Glomerular visceral epithelial cell (primary cell): ENCODE measurements at regions not wholly inside any gene's neighbourhood (a gene's known extent, or its start where the extent isn't known, plus 50 kb on each side); places are given as distances from the start of the nearest gene placed in this dataset.
"Not testable (repeated sequence)": the region's sequence is repeated elsewhere in the genome, so short reads cannot be mapped to it uniquely, and the experiment has no call there.

ENCODE experiments used
- DNase-seq: peaks from one replicate; pipeline ENCODE4 v3.0.0-alpha.2; 2016; ENCODE audit errors: extremely low spot score

DNA sequence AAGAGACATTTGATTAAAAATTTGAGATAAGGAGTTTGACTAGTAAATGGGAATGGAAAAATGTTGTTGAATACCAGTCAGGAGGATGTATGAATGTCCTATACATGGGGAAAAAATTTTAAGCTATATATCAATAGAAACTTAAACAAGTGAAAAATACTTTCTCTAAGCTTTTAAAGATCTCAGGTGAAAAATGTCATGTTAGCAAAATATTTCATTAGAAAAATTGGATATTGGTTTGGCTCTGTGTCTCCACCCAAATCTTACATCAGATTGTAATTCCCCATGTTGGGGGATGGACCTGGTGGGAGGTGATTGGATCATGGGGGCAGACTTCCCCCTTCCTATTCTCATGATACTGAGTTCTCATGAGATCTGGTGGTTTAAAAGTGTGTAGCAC lies 279.6 kb upstream of the CADM2 start:
- no peak for DNase-seq

- DNase-seq, result no peak
These were observed 278.1 kb upstream of the CADM2 start for GRCh38 chr3:84680700-84681099.

DNA sequence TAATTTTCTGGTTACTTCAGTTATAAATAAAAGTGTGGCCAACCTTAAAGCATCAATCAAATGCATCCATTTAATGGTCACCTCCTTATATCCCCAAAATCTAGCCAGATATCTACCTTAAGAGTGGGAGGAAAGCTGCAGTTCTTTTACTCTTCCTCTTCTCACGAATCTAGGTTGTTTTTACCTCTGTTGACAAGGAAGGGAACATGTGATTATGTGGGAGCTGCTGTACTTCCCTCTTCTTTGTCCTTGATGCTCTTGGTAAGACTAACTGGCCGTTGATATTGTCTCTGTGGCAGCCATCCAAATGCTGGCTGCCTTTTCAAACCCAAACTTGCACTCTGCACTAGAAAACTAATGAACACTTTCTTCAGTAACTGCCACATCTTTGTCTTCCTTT lies 275.3 kb upstream of the CADM2 start:
- DNase-seq, result no peak

GRCh38 chr3:84685467-84685866 lies 273.3 kb upstream of the CADM2 start:
- no peak for DNase-seq

DNA sequence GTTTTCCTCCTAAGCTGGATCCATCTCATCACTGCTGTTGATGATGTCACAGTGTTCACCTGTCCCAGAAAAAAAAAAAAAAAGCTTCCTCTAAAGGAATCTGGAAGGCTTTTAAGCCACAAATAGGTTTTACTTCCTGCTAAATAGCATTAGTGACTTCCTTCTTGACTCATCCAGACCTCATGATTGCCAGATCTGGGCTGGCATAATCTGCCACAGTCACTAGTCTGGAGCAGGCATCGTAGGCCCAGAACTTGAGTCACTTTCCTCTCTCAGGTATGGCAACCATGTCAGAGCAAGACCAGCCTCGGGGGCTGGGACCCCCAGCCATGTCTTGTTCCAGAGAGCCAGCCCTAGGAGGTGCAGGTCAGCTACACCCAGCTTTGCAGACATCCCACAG lies 266.5 kb upstream of the CADM2 start:
- DNase-seq, result peak; percentile 8

DNA sequence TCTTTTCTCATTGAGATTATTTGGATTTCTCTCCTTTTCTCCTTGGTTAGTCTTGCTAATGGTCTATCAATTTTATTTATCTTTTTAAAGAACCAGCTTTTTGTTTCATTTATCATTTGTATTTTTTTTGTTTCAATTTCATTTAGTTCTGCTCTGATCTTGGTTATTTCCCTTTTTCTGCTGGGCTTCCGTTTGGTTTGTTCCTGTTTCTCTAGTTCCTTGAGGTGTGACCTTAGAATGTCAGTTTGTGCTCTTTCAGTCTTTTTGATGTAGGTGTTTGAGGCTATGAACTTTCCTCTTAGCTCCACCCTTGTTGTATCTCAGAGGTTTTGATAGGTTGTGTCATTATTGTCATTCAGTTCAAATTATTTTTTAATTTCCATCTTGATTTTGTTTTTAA lies 248.5 kb upstream of the CADM2 start:
- not testable (repeated sequence) for DNase-seq

DNA sequence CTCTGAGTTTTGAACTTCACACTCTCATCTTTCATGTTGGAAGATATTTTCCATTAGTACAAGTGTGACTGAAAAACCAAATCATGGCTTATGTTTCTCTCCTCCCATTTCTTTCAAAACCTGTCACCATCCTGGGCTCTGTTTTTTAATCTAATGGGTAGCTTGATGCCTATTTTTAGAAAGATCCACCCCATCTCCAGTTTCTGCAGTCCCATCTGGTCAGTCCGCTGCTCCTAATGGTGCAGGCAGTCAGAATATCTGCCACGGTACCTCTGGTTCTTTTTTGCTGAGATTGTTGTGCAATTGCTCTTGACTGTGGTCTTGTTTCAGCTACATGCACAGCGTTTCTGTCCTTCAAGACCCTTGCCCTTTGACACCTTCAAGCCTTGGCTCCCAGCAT lies 240.9 kb upstream of the CADM2 start:
- no peak for DNase-seq

DNA sequence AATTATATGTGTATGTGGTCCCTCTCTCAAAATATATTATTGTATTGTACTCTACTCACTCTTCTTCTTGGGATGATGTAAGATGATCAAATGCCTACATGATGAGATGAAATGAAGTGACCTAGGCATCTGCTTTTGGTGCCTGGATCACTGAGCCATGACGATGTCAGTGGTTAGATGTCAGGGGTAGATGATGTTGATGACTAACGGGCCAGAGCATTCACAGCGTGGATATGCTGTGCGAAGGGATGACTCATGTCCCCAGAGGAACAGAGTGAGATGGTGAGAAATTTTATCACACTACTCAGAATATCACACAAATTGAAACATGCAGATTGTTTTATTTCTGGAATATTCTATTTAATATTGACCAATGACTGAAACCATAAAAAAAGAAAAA lies 233.9 kb upstream of the CADM2 start:
- DNase-seq, result peak; percentile 89

DNA sequence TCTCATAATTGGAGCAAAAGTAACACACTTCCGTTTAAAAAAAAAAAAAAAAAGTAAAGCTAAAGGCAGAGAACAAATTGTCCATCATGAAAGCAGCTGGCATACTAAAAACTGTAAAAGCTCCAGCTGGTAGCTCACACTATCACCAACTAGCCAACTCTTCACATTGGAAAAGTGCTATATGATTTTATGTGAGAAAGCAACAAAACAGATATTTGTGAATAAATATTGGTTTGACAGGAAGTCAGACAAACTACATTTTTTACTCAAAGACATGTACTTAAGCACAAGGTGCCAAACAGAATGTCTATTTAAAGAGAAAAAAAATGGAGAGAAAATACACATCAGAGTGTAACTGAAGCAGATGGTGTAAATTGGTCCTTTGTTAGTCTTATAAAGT lies 231.2 kb upstream of the CADM2 start:
- DNase-seq, result no peak

DNA sequence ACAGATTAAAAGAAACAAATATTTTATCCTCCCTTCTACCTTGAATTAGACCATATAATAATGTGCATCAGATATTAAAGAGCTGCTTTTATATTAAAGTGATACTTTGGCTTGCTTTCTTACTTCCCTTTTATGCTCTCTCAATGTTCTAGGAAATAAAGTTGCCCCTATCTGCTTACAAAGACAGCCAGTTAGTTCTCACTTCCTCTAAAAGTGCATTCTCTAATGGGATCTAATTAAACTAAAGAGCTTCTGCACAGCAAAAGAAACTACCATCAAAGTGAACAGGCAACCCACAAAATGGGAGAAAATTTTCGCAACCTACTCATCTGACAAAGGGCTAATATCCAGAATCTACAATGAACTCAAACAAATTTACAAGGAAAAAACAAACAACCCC lies 224.1 kb upstream of the CADM2 start:
- not testable (repeated sequence) for DNase-seq

GRCh38 chr3:84738086-84738485 lies 220.7 kb upstream of the CADM2 start:
- no peak for DNase-seq

- no peak for DNase-seq
These were observed 215.8 kb upstream of the CADM2 start for GRCh38 chr3:84742915-84743425.

- no peak for DNase-seq
These were observed 214.7 kb upstream of the CADM2 start for GRCh38 chr3:84744130-84744529.

DNA sequence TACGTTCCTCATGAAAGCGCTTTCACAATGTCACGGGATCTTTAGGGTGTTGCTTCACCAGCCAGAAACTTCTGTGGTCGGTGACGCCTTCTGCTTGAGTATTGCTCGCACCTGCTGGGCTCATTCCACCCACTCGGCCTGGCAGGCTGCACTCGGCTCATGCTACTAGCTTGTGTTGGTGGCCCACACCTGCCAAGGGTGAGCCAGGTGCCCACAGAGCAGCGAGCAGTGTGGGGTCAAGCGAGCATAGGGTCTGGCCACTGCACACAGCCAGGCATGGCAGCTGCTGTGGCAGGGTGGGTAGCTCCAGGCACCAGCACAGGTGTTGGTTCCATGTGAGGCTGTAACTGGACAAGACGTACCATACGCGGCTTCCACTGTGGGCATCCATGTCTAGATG lies 202.9 kb upstream of the CADM2 start:
- no peak for DNase-seq

DNA sequence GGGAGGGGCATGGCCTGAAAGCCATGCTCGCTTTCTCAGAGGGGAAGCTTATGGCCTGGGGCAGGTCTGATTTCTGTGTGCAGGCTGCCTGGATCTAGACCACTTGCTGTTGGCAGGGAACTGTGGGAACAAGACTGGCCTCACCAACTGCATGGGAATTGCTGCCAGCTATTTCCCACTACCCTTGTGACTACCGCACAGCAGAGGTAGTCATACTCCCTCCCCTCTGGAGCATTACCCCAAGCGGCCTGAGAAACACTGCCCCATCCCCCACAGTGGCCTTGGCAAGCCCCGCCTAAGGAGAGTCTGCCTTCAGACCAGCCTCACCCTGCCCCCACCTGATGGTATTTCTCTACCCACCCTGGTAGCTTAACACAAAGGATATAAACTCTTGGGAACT lies 199.4 kb upstream of the CADM2 start:
- DNase-seq, result no peak

DNA sequence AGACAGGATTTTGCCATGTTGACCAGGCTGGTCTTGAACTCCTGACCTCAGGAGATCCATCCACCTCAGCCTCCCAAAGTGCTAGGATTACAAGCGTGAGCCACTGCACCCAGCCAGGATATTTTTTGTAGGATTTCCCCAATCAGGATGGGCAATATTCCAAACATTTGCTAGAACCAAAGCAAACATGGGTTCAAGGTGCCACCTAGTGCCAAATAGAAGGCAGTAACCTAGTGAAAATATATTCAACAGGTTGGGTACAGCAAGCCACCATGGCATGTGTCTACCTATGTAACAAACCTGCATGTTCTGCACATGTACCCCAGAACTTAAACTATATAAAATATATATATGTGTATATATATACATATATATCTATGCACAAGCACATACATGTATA lies 185.9 kb upstream of the CADM2 start:
- DNase-seq, result peak; percentile 1

DNA sequence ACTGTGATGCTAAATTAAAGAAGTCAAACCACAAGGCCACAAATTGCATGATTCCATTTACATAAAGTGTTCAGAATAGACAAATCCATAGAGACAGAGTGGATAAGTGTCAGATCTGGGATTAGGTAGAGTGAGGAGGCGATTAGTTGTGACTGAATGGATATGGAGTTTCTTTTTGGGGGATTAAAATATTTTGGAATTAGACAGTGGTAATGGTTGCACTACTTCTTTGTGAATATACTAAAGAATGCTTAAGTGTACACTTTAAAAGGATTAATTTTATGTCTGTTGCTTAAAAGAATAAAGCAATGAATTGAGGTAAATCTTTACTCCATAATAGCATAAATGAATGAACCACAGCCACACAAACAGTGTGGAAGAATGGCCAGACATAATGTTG lies 175.5 kb upstream of the CADM2 start:
- DNase-seq, result no peak

DNA sequence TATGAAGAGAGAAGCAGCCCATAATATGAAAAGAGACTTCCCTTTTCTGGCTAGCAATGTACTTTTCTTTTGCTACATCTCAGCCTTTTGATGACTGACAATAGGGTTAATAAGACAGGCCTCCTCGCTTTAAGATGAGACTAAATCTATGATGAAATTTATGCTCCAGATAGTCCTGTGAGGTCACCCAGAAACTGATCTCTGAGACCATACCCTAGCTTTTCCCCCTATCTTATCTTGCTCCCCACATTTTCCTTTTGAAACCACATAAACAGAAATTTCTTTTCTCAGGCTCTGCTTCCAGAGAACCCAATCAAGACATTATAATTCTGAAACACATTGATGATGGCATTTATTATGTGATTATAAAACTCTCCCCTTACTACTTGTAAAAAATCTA lies 168.8 kb upstream of the CADM2 start:
- DNase-seq, result no peak

DNA sequence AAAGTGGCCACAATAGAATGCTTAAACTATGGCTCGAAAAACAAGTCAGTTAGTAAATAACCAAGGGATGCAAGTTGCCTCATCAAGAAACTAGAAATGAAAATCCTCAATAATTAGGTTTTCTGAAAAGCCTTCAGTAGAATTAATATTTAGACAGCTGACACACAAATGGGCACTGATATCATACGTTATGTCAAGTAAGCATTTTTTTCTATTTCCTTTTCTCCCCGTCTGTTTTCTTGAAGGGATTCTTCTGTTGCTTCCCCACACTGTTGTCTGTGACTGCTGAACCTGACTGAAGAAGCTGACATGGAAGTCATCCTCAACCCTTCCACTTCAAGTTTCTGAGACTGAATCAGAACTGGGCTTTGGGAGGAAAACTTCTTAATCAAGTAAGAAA lies 151.8 kb upstream of the CADM2 start:
- DNase-seq, result no peak

- DNase-seq, result no peak
These were observed 138.7 kb upstream of the CADM2 start for GRCh38 chr3:84820126-84820525.

GRCh38 chr3:84820906-84821305 lies 137.9 kb upstream of the CADM2 start:
- no peak for DNase-seq

- DNase-seq, result no peak
These were observed 133.0 kb upstream of the CADM2 start for GRCh38 chr3:84825817-84826216.

DNA sequence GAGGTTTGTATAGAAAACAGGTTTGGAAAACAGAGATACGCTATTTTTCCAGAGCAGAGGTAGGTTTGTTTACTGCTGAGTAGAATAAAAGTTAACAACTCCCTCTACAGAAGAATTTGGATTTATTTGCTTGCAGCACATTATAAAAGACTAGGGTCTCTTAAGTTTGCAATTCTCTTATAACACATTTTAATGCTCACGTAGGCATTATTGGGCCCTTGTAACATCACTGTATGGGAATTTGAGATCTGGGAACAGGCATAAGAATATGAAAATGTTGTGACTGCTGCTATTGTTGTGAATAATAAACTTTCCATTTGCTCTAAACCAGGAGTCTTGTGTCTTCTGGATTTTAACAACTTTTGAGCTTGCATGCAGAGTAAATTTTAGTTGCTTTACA lies 128.3 kb upstream of the CADM2 start:
- DNase-seq, result no peak

DNA sequence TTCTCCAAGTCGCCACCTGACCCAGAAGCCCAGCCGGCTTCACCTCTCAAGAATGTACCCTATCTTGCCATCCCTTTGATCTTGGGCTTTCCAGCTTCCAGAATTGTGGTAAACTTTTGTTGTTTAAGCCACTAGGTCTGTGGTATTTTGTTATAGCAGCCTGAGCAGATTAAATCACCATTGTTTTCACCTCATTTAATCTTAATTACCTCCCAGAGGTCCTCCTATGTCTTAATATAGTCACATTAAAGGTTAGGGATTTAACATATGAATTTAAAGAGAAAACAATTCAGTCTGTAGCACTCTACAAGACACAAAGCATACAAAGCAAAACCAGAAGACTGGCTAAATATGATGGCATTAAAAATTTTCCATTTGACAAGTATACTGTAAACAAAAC lies 123.4 kb upstream of the CADM2 start:
- DNase-seq, result no peak

DNA sequence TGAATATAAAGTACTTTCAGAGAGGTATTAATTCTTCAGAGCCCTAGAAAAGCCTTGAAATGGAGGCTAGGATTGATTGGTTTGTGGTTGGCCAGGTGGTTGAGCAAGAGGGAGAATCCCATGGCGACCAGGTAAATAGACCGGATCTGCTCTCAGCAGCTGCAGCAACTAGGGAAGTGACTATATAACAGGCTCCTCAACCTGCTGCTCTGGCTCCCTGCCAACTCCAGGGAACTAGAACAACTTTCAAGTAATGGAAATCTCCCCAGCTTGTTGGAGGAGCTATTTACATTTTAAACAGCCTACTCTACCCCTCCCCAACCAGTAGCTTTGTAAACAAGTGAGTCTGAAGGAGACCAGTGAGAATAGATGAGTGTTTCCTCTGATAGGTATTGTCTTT lies 121.8 kb upstream of the CADM2 start:
- DNase-seq, result peak; percentile 24
